CD4-positive, alpha-beta T cell (primary cell): ENCODE measurements at regions not wholly inside any gene's neighbourhood (a gene's known extent, or its start where the extent isn't known, plus 50 kb on each side); places are given as distances from the start of the nearest gene placed in this dataset.

ENCODE experiments used
- ATAC-seq: fragments of 200-7000 bp; cut with Tn5 transposase; one replicate; pipeline ENCODE4 v1.10.0; 2022; ENCODE audit warnings: mild to moderate bottlenecking; ENCODE audit not compliant: poor library complexity
- CTCF ChIA-PET: fragments of 350-600 bp; sonication (Branson Sonifier 250); formaldehyde crosslinking; loops from one replicate; lab custom pipeline; 2021; ENCODE audit warnings: antibody characterized with exemption, inconsistent platforms; lab: Charles Lee
- POLR2A ChIA-PET: fragments of 350-600 bp; sonication (Branson Sonifier 250); formaldehyde crosslinking; loops from one replicate; lab custom pipeline; 2021; ENCODE audit warnings: antibody characterized with exemption, inconsistent platforms; lab: Charles Lee
- DNase-seq, 14 experiments: peaks; one replicate each; pipeline ENCODE4 v3.0.0-alpha.2; 2013 to 2020; ENCODE audit warnings: mixed read lengths in 2 of 14
- H3K27ac ChIP-seq, 2 donors: one replicate each; pipeline versions ENCODE4 v1.5.1 to v1.7.0; 2013; ENCODE audit warnings: low read length in 2 of 2, low read depth in 1 of 2, mild to moderate bottlenecking in 1 of 2
- H3K27me3 ChIP-seq, 2 experiments: 1 replicate in 1 of 2; 2 replicates in 1 of 2; pipeline versions ENCODE4 v1.6.1 to v1.7.0; 2013; ENCODE audit warnings: low read length in 2 of 2, control low read depth in 1 of 2, mild to moderate bottlenecking in 1 of 2, moderate library complexity in 1 of 2; ENCODE audit not compliant: insufficient read depth in 2 of 2, control insufficient read depth in 1 of 2
- H3K36me3 ChIP-seq: one replicate; pipeline ENCODE4 v1.6.1; 2013; ENCODE audit warnings: low read length, control low read depth; ENCODE audit not compliant: insufficient read depth
- H3K4me1 ChIP-seq: one replicate; pipeline ENCODE4 v1.6.1; 2013; ENCODE audit warnings: low read length, control low read depth; ENCODE audit not compliant: insufficient read depth
- H3K4me3 ChIP-seq: one replicate; pipeline ENCODE4 v1.5.1; 2013; ENCODE audit warnings: mild to moderate bottlenecking, low read length, moderate library complexity
- H3K9me3 ChIP-seq, 2 experiments: 1 replicate in 1 of 2; 2 replicates in 1 of 2; pipeline versions ENCODE4 v1.6.1 to v1.7.0; 2013; ENCODE audit warnings: low read length in 2 of 2, mild to moderate bottlenecking in 2 of 2, control low read depth in 1 of 2, moderate library complexity in 1 of 2; ENCODE audit not compliant: control insufficient read depth in 1 of 2, insufficient read depth in 1 of 2
- H3K27ac Mint-ChIP-seq: one replicate; pipeline ENCODE4 v1.8.0; 2020; ENCODE audit warnings: mixed read lengths
- H3K27me3 Mint-ChIP-seq: one replicate; pipeline ENCODE4 v1.8.0; 2021; ENCODE audit warnings: mixed read lengths
- H3K36me3 Mint-ChIP-seq: one replicate; pipeline ENCODE4 v1.8.0; 2021; ENCODE audit warnings: low read depth, mixed read lengths
- H3K4me1 Mint-ChIP-seq: one replicate; pipeline ENCODE4 v1.8.0; 2021; ENCODE audit warnings: low read depth, mixed read lengths
- H3K4me3 Mint-ChIP-seq: one replicate; pipeline ENCODE4 v1.8.0; 2020; ENCODE audit warnings: mild to moderate bottlenecking, mixed read lengths
- H3K9me3 Mint-ChIP-seq: one replicate; pipeline ENCODE4 v1.8.0; 2020; ENCODE audit warnings: mixed read lengths
- CTCF ChIP-seq: fragments of 200-600 bp; IDR thresholded peaks from one replicate; pipeline ENCODE4 v1.8.0; 2022; ENCODE audit warnings: antibody characterized with exemption, mild to moderate bottlenecking
- intact Hi-C, 2 experiments: fragments of 100-400 bp; cut with DNase I in 1 of 2; cut with micrococcal nuclease in 1 of 2; formaldehyde crosslinking; loops; one replicate each; pipeline versions ENCODE4 v1.15.1 to v1.9.0; 2023 to 2025; cut with DNase I, micrococcal nuclease

GRCh38 chr15:81852411-81853149 lies 193.2 kb downstream of the MEX3B start:
- Histone ChIP-seq H3K36me3 (no peaks in the 10 kb centered on the region), H3K27ac (no peak overlapping the region), H3K27me3 (peaks cover 0 to 3% of the 10 kb centered on the region in 2 experiments), H3K9me3 (no peaks in the 10 kb centered on the region), H3K4me3 (no peak overlapping the region), H3K4me1 (no peaks in the 10 kb centered on the region)
- Mint-ChIP-seq H3K27me3 (no peaks in the 10 kb centered on the region), H3K4me1 (no peaks in the 10 kb centered on the region), H3K36me3 (no peaks in the 10 kb centered on the region), H3K27ac (no peak overlapping the region), H3K4me3 (no peak overlapping the region), H3K9me3 (no peaks in the 10 kb centered on the region)
- intact Hi-C loops: no loop called here
- DNase-seq (no peak), ATAC-seq (no peak)
- TF ChIP-seq CTCF: no peak
- POLR2A ChIA-PET: no interaction called here
- CTCF ChIA-PET: no interaction called here

- no peak for TF ChIP-seq CTCF
- H3K4me1 Mint-ChIP-seq: no peaks in the 10 kb centered on the region
- CTCF ChIA-PET: no interaction called here
- no peak overlapping the region for H3K27ac ChIP-seq
- H3K4me3 Mint-ChIP-seq: no peak overlapping the region
- H3K27me3 Mint-ChIP-seq: no peaks in the 10 kb centered on the region
- H3K27ac Mint-ChIP-seq: no peak overlapping the region
- H3K36me3 ChIP-seq: no peaks in the 10 kb centered on the region
- no peaks in the 10 kb centered on the region for H3K9me3 Mint-ChIP-seq
- peaks cover 0 to 3% of the 10 kb centered on the region in 2 experiments for H3K27me3 ChIP-seq
- no peak for DNase-seq
- ATAC-seq: no peak
- no peaks in the 10 kb centered on the region for H3K36me3 Mint-ChIP-seq
- H3K4me1 ChIP-seq: no peaks in the 10 kb centered on the region
- intact Hi-C loops: no loop called here
- POLR2A ChIA-PET: no interaction called here
- no peaks in the 10 kb centered on the region for H3K9me3 ChIP-seq
- H3K4me3 ChIP-seq: no peak overlapping the region
These were observed 194.1 kb downstream of the MEX3B start for GRCh38 chr15:81851757-81852156.

DNA sequence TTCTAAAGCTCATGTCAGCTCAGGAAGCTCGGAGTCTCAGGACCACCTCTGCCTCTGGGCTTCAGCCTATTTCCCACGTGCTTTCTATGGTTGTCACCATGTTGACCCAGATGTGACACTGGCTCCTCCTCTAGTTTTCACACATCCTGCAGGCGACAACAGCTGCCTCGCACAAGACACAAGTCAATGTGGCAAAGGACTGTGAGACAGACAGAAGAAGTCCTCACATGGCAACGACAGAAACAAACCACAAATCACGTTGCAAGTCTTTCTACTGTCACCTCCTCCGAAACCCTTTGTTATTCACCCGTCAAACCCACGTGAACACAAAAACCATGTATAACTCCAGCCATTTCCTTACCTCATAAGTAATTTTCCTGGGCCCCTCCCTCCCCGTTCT lies 194.5 kb downstream of the MEX3B start:
- Histone ChIP-seq H3K4me1 (no peaks in the 10 kb centered on the region), H3K27me3 (peaks cover 0 to 3% of the 10 kb centered on the region in 2 experiments), H3K4me3 (no peak overlapping the region), H3K9me3 (no peaks in the 10 kb centered on the region), H3K36me3 (no peaks in the 10 kb centered on the region), H3K27ac (no peak overlapping the region)
- intact Hi-C loops: no loop called here
- no peak overlapping the region for H3K27ac Mint-ChIP-seq
- no peaks in the 10 kb centered on the region for H3K36me3 Mint-ChIP-seq
- no peak for TF ChIP-seq CTCF
- DNase-seq (no peak), ATAC-seq (no peak)
- ChIA-PET CTCF (no interaction called here), POLR2A (no interaction called here)
- H3K27me3 Mint-ChIP-seq: no peaks in the 10 kb centered on the region
- no peaks in the 10 kb centered on the region for H3K9me3 Mint-ChIP-seq
- H3K4me1 Mint-ChIP-seq: no peaks in the 10 kb centered on the region
- no peak overlapping the region for H3K4me3 Mint-ChIP-seq
